GM18517 (cell line): ENCODE measurements at regions not wholly inside any gene's neighbourhood (a gene's known extent, or its start where the extent isn't known, plus 50 kb on each side); places are given as distances from the start of the nearest gene placed in this dataset.

Source experiments
- ATAC-seq: cut with Tn5 transposase; IDR thresholded peaks from one replicate; pipeline ENCODE4 v1.9.1; 2021; ENCODE audit warnings: mild to moderate bottlenecking, moderate library complexity; ENCODE audit not compliant: unreplicated experiment

GRCh38 chr7:17477182-17477581 is 178.7 kb downstream of the AHR start:
- ATAC-seq: no peak

- no peak for ATAC-seq
Measured at GRCh38 chr7:17481118-17481517, 182.7 kb downstream of the AHR start.

GRCh38 chr7:17485368-17485767 is 186.9 kb downstream of the AHR start:
- no peak for ATAC-seq

GRCh38 chr7:17485904-17486303 is 187.5 kb downstream of the AHR start:
- no peak for ATAC-seq

GRCh38 chr7:17486835-17487234 is 188.4 kb downstream of the AHR start:
- ATAC-seq: no peak

- no peak for ATAC-seq
Measured at GRCh38 chr7:17487343-17487742, 188.9 kb downstream of the AHR start.

GRCh38 chr7:17488829-17489228 is 190.4 kb downstream of the AHR start:
- no peak for ATAC-seq

- ATAC-seq: no peak
Measured at GRCh38 chr7:17489961-17490360, 191.5 kb downstream of the AHR start.

- ATAC-seq: no peak
Measured at GRCh38 chr7:17490825-17491224, 192.4 kb downstream of the AHR start.

- peak; percentile 63 for ATAC-seq
Measured at GRCh38 chr7:17492437-17492836, 194.0 kb downstream of the AHR start.

- ATAC-seq: no peak
Measured at GRCh38 chr7:17493446-17493845, 195.0 kb downstream of the AHR start.

- no peak for ATAC-seq
Measured at GRCh38 chr7:17495655-17496394, 197.4 kb downstream of the AHR start.

GRCh38 chr7:17497136-17497535 is 198.7 kb downstream of the AHR start:
- no peak for ATAC-seq

- no peak for ATAC-seq
Measured at GRCh38 chr7:17497549-17498167, 199.2 kb downstream of the AHR start.

GRCh38 chr7:17498230-17498629 is 199.8 kb downstream of the AHR start:
- no peak for ATAC-seq

- no peak for ATAC-seq
Measured at GRCh38 chr7:17500736-17501135, 202.3 kb downstream of the AHR start.

GRCh38 chr7:17501441-17502212 is 203.2 kb downstream of the AHR start:
- no peak for ATAC-seq

GRCh38 chr7:17502213-17503060 is 204.0 kb downstream of the AHR start:
- no peak for ATAC-seq

GRCh38 chr7:17506095-17506494 is 207.6 kb downstream of the AHR start:
- ATAC-seq: peak; percentile 83

GRCh38 chr7:17506596-17506995 is 208.1 kb downstream of the AHR start:
- ATAC-seq: no peak

- no peak for ATAC-seq
Measured at GRCh38 chr7:17507717-17508116, 209.3 kb downstream of the AHR start.
